GM21737 (cell line): ENCODE measurements at regions not wholly inside any gene's neighbourhood (a gene's known extent, or its start where the extent isn't known, plus 50 kb on each side); places are given as distances from the start of the nearest gene placed in this dataset.
"Not testable (repeated sequence)": the region's sequence is repeated elsewhere in the genome, so short reads cannot be mapped to it uniquely, and the experiment has no call there.

ENCODE experiments used
- ATAC-seq: cut with Tn5 transposase; IDR thresholded peaks from one replicate; pipeline ENCODE4 v1.9.1; 2021; ENCODE audit warnings: mild to moderate bottlenecking, moderate library complexity; ENCODE audit not compliant: unreplicated experiment

DNA sequence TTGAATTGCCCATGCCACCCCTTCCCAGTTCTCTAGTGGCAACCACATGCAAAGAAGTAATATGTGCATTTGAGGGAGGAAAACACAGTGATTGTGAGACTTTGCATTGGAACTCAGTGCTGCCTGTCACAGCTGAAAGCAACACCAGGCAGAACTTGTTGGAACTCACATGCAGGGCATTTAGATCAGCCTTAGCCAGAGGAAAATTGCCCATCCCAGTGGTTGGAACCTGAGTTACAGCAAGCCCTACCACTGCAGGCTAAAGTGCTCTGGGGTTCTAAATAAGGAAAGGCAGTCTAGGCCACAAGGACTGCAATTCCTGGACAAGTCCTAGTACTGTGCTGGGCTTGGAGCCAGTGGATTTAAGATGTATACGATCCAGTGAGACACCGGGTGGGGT is 245.3 kb upstream of the UFL1 start:
- ATAC-seq, result no peak

- ATAC-seq, result no peak
Observed at GRCh38 chr6:96276856-96277255, 244.8 kb upstream of the UFL1 start.

DNA sequence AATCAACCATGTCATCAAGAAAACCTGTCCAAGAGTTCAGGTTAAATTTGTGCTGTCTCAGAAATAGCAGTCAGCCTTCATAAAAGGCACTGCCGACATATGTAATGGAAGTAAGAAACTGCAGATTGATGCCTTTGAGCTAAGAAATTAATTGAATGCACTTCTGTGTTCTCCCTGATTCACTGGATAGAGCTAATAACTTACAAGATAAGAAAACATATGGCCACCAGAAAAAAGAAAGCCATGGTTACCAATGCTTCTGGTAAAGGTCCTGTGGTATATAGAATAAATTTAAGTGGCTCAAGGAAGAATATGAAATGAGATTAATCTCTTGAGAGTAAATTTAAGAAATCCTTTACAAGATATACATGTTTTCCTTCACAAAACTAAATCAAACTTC is 242.5 kb upstream of the UFL1 start:
- no peak for ATAC-seq

GRCh38 chr6:96286503-96286902 is 235.1 kb upstream of the UFL1 start:
- ATAC-seq, result no peak

GRCh38 chr6:96299525-96299924 is 222.1 kb upstream of the UFL1 start:
- ATAC-seq, result no peak

GRCh38 chr6:96301023-96301422 is 220.6 kb upstream of the UFL1 start:
- no peak for ATAC-seq

GRCh38 chr6:96301781-96302180 is 219.8 kb upstream of the UFL1 start:
- no peak for ATAC-seq

DNA sequence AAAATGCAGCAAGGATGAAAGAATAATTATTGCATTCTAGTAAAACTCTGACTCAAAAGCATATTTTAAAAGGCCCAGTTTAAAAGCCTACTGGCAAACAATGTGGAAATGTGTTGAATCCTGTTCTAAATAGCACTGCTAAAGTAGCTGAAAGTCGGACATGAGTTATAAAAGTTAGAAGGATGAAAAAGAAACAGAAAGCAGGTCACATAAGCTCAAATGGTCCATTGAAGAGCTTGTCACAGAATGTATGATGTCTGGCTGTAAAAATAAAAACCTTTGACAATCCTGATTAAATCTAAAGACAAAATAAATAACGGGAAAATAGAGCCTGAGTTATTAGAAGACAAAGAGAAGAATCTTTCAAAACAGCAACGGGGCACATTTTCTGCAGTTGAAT is 218.6 kb upstream of the UFL1 start:
- ATAC-seq, result no peak

DNA sequence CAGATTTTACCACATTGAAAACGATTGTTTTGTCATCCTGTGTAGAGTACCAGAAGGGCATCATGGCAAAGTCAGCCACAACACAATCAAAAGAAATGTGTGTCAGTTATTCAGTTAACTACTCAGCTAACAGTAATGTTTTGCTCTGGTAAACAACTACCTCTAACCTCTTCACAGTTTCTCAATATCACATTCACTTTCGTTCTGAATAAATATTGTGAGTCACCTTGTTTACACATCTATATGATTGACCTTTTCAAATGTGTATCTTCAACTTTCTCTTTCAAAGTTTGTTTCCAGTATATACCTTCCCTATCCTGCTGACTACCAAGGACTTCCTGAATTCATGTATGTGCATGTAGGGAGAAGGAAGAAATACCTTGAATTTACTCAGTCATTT is 216.6 kb upstream of the UFL1 start:
- peak; percentile 82 for ATAC-seq

- no peak for ATAC-seq
Observed at GRCh38 chr6:96330884-96331283, 190.7 kb upstream of the UFL1 start.

DNA sequence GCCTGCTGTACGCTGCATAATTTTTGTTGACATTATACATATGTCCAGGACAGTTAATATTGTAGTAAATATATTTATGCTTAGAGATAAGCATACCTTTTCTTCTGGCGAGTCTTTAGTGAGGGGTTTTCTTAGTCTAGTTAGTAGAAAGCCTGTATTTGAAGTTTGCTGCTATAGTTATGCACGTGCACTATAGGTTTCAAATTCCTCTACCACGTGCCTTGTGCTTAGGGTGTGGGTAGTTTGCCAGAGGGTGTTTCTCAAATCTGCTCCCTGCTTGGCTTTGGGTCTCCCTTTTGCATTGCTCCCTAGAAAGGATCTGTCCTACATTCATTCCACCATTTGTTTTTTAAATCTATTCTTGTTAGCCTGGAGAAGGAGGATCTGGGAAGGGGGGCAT is 181.4 kb upstream of the UFL1 start:
- ATAC-seq, result no peak

GRCh38 chr6:96345501-96345900 is 176.1 kb upstream of the UFL1 start:
- no peak for ATAC-seq

DNA sequence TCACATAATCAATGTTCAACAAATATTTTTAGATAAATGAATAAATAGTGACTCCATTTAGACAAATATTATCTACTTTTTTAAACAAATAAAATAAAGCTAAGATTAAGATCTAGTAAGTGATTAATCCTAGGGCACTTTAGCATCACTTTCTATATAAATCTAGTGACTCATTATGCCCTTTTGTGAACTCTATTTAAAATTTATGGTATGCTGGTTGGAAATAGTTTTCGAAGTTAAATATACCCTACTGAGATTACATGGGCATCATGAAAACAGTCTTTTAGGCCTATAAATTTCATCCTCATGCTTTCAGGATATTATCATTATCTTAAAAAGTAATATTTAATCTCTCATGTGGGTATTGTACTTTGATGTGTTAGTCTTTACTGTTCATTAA is 140.4 kb upstream of the UFL1 start:
- no peak for ATAC-seq

GRCh38 chr6:96391776-96392360 is 129.7 kb upstream of the UFL1 start:
- no peak for ATAC-seq

GRCh38 chr6:96394727-96395126 is 126.9 kb upstream of the UFL1 start:
- ATAC-seq, result no peak

DNA sequence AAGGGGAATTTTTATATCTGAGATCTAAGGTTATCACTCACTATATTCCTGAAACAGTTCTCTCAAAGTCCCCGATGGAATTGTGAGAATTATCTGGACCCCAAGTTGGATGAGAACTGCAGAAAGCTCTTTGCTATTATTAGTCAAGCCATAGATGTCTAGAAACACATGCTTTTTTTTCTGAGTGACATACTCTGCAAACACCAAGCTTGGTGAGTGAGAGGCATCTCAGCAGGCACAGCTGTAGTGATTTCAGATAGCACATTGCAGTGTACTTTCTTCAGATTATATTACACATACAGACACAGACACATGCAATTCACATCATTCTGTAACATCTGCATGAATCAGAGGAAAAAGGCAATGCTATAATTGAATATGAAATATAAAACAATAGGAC is 111.1 kb upstream of the UFL1 start:
- ATAC-seq, result no peak

GRCh38 chr6:96420294-96420693 is 101.3 kb upstream of the UFL1 start:
- ATAC-seq, result no peak

DNA sequence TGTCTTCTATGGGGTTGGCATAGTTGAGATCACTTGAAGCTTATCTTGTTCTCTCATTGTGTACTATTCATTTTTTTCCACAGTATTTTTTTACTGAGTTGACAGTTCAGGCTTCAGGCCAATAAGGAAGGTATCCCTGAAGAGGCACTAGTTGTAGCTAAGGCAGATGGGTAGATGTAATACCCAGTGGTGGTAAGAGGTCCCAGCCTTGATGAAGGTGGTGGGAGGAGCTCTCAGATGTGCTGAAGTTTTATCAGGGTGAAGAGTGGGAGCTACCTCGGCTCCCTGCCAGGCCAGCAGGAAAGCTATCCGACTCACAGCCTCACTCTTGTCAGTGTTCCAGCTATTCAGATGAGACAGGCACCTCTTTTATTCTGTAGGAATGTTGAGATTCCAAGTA is 87.7 kb upstream of the UFL1 start:
- no peak for ATAC-seq

- no peak for ATAC-seq
Observed at GRCh38 chr6:96436398-96436797, 85.2 kb upstream of the UFL1 start.

DNA sequence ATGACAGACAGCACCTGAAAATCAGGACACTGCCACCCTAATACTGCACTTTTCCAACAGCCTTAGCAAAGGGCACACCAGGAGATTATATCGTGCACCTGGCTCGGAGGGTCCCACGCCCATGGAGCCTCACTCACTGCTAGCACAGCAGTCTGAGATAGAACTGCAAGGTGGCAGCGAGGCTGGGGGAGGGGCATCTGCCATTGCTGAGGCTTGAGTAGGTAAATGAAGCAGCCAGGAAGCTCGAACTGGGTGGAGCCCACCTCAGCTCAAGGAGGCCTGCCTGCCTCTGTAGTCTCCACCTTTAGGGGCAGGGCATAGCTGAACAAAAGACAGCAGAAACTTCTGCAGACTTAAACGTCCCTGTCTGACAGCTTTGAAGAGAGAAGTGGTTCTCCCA is 84.4 kb upstream of the UFL1 start:
- ATAC-seq, result not testable (repeated sequence)

- ATAC-seq, result no peak
Observed at GRCh38 chr6:96450082-96450769, 71.4 kb upstream of the UFL1 start.

- ATAC-seq, result no peak
Observed at GRCh38 chr6:96450770-96451130, 70.9 kb upstream of the UFL1 start.

DNA sequence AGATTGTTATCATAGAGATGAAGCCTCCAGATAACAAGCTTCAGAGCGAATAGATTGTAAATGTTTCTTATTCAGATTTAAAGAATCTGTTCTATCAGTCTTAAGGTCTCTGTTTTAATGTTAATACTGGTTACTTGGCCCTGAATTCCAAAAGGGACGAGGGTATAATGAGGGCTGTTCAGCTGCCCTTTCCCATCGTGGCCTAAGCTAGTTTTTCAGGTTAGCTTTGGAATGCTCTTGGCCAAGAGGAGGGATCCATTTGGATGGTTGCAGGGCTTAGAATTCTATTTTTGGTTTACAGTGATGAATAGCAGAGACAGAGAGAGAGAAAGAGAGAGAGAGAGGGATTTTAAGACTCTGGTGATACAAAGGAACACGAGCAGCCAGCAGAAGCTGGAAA is 62.8 kb upstream of the UFL1 start:
- ATAC-seq, result no peak
